SK-N-DZ (cell line): ENCODE measurements at regions not wholly inside any gene's neighbourhood (a gene's known extent, or its start where the extent isn't known, plus 50 kb on each side); places are given as distances from the start of the nearest gene placed in this dataset.
"Not testable (repeated sequence)": the region's sequence is repeated elsewhere in the genome, so short reads cannot be mapped to it uniquely, and the experiment has no call there.

Source experiments
- DNase-seq: peaks from one replicate; pipeline ENCODE4 v3.0.0-alpha.2; 2015; ENCODE audit warnings: low spot score

GRCh38 chr20:48051794-48052474, 266.7 kb upstream of the SULF2 start:
- DNase-seq: no peak

GRCh38 chr20:48049641-48050040, 264.4 kb upstream of the SULF2 start:
- no peak for DNase-seq

GRCh38 chr20:48049171-48049570, 263.9 kb upstream of the SULF2 start:
- DNase-seq: no peak

- no peak for DNase-seq
Observed at GRCh38 chr20:48047447-48047846, 262.2 kb upstream of the SULF2 start.

- no peak for DNase-seq
Observed at GRCh38 chr20:48042628-48043027, 257.3 kb upstream of the SULF2 start.

GRCh38 chr20:48041078-48041780, 255.9 kb upstream of the SULF2 start:
- DNase-seq: peak; percentile 100

- DNase-seq: peak; percentile 74
Observed at GRCh38 chr20:48040491-48040890, 255.2 kb upstream of the SULF2 start.

GRCh38 chr20:48040051-48040450, 254.8 kb upstream of the SULF2 start:
- no peak for DNase-seq

GRCh38 chr20:48039514-48039913, 254.2 kb upstream of the SULF2 start:
- no peak for DNase-seq

- no peak for DNase-seq
Observed at GRCh38 chr20:48038713-48039112, 253.4 kb upstream of the SULF2 start.

- DNase-seq: not testable (repeated sequence)
Observed at GRCh38 chr20:48037798-48038197, 252.5 kb upstream of the SULF2 start.

- DNase-seq: no peak
Observed at GRCh38 chr20:48035961-48036731, 250.9 kb upstream of the SULF2 start.

GRCh38 chr20:48034751-48035150, 249.5 kb upstream of the SULF2 start:
- no peak for DNase-seq

- DNase-seq: not testable (repeated sequence)
Observed at GRCh38 chr20:48033005-48033404, 247.7 kb upstream of the SULF2 start.

GRCh38 chr20:48031122-48031521, 245.8 kb upstream of the SULF2 start:
- no peak for DNase-seq

GRCh38 chr20:48026981-48027592, 241.8 kb upstream of the SULF2 start:
- no peak for DNase-seq

- no peak for DNase-seq
Observed at GRCh38 chr20:48025661-48026060, 240.4 kb upstream of the SULF2 start.

- DNase-seq: peak; percentile 86
Observed at GRCh38 chr20:48025051-48025515, 239.8 kb upstream of the SULF2 start.

- no peak for DNase-seq
Observed at GRCh38 chr20:48024539-48024938, 239.3 kb upstream of the SULF2 start.

GRCh38 chr20:48020696-48021095, 235.4 kb upstream of the SULF2 start:
- not testable (repeated sequence) for DNase-seq

GRCh38 chr20:48019940-48020339, 234.7 kb upstream of the SULF2 start:
- no peak for DNase-seq

- DNase-seq: no peak
Observed at GRCh38 chr20:48019496-48019895, 234.2 kb upstream of the SULF2 start.
